ENCODE measurements at regions not wholly inside any gene's neighbourhood (a gene's known extent, or its start where the extent isn't known, plus 50 kb on each side); places are given as distances from the start of the nearest gene placed in this dataset.

DNA sequence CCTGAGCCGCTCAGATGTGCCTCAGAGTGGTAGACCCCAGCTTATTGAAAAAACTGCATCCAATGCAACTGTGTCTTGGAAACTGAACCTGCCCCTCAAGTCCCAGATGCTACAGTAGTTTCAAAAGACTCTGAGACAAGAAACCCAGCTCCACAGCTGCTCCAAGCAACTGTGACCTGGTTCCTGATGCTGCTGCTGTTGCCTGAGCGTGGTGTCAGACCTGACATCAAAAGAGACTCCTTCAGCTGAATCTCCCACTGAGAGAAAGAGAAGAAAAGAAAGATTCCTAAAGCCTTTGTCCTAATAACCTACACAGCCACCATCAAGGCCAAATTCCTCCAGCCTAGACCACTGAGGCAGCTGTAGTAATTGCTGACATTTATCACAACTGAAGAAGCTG, 630.1 kb downstream of the STIM2 start (continued):
- TF ChIP-seq ZBTB11 (CRISPR knock-in tag; IDR thresholded peaks at IDR 0.05), result no peak
- no peak for TF ChIP-seq POU2F2 (IDR thresholded peaks at IDR 0.05; ENCODE audit: borderline replicate concordance, low read depth, low read length)
- TF ChIP-seq CHD1 (IDR thresholded peaks at IDR 0.05; ENCODE audit: low read depth, low read length), result no peak

- no peak overlapping the region for H2AFZ ChIP-seq (ENCODE audit: control insufficient read depth, low read depth, low read length)
- intact Hi-C loops (cut with micrococcal nuclease; ENCODE audit: unreplicated experiment) (no loop called here), in situ Hi-C loops (cut with MboI) (no loop called here)
- ChIA-PET SMC1A (ENCODE audit: uncharacterized antibody, unreplicated experiment) (no interaction called here), RAD21 (ENCODE audit: unreplicated experiment) (no interaction called here), POLR2A (no interaction called here), CTCF (no interaction called here)
- ATAC-seq, result no peak
- no peaks in the 10 kb centered on the region for H3K9me3 ChIP-seq (replicated peaks; ENCODE audit: control insufficient read depth, insufficient read depth, low read length)
- no peak overlapping the region for H3K27ac ChIP-seq (ENCODE audit: control insufficient read depth, insufficient read depth)
- no peak for DNase-seq (ENCODE audit: low read depth, low spot score)
- no peak overlapping the region for H3K4me3 ChIP-seq
- no peaks in the 10 kb centered on the region for H3K27me3 ChIP-seq (replicated peaks in 1 of 2; ENCODE audit: control insufficient read depth in 2 of 2, insufficient read depth in 2 of 2, low read length in 1 of 2)
- no peak overlapping the region for H3K9ac ChIP-seq (ENCODE audit: control insufficient read depth, insufficient read depth, low read length)
- no peak overlapping the region for H3K4me2 ChIP-seq (ENCODE audit: control insufficient read depth, insufficient read depth)
- no TSS peak for BruUV-seq (replicated peaks)
- no peaks in the 10 kb centered on the region for H4K20me1 ChIP-seq (ENCODE audit: control insufficient read depth, insufficient read depth)
- H3K79me2 ChIP-seq (ENCODE audit: control insufficient read depth, insufficient read depth, low read length), result no peaks in the 10 kb centered on the region
- no peaks in the 10 kb centered on the region for H3K4me1 ChIP-seq (ENCODE audit: control insufficient read depth, insufficient read depth, low read length)
- WGBS (ENCODE audit: insufficient coverage, insufficient replicate concordance, low lambda C conversion rate, missing lambda C conversion rate), result 0% methylated on average over 1 of the region's 1 CpG
- no peaks in the 10 kb centered on the region for H3K36me3 ChIP-seq (ENCODE audit: control insufficient read depth in 2 of 2, insufficient read depth in 2 of 2, low read length in 1 of 2)
- FAIRE-seq, result no peak
- TF ChIP-seq PAX8 (IDR thresholded peaks at IDR 0.05), result no peak
- TF ChIP-seq STAT1 (conservative IDR thresholded peaks at IDR 0.05), result no peak
- TF ChIP-seq TBL1XR1 (IDR thresholded peaks at IDR 0.05; ENCODE audit: low read depth, low read length), result no peak
- TF ChIP-seq HDAC6 (IDR thresholded peaks at IDR 0.05; ENCODE audit: unreplicated experiment), result no peak
- TF ChIP-seq NFXL1 (IDR thresholded peaks at IDR 0.05; ENCODE audit: borderline replicate concordance), result no peak
- no peak for TF ChIP-seq ASH2L (IDR thresholded peaks at IDR 0.05; ENCODE audit: borderline replicate concordance, low read depth)
- no peak for TF ChIP-seq TCF12 (IDR thresholded peaks at IDR 0.05; ENCODE audit: low read depth, low read length)
- no peak for TF ChIP-seq ESRRA (IDR thresholded peaks at IDR 0.05; ENCODE audit: low read length)
- no peak for TF ChIP-seq RBBP5 (conservative IDR thresholded peaks at IDR 0.05)
- no peak for TF ChIP-seq ZBTB4 (CRISPR knock-in tag; IDR thresholded peaks at IDR 0.05)
- no peak for TF ChIP-seq PKNOX1 (IDR thresholded peaks at IDR 0.05)
- TF ChIP-seq, protein P1, sequence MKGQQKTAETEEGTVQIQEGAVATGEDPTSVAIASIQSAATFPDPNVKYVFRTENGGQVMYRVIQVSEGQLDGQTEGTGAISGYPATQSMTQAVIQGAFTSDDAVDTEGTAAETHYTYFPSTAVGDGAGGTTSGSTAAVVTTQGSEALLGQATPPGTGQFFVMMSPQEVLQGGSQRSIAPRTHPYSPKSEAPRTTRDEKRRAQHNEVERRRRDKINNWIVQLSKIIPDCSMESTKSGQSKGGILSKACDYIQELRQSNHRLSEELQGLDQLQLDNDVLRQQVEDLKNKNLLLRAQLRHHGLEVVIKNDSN (IDR thresholded peaks at IDR 0.05; ENCODE audit: borderline replicate concordance, extremely low read length, insufficient read depth, low read depth, low read length), result no peak
- TF ChIP-seq TARDBP (IDR thresholded peaks at IDR 0.05; ENCODE audit: borderline replicate concordance), result no peak
Measured at GRCh38 chr4:27506401-27506800, 645.8 kb downstream of the STIM2 start.

All from GM12878 (cell line).